Activated CD4-positive, alpha-beta T cell treated with anti-CD3 and anti-CD28 coated beads, Interleukin-2, amount 50 U/mL, for 4 hours (primary cell): ENCODE measurements at regions not wholly inside any gene's neighbourhood (a gene's known extent, or its start where the extent isn't known, plus 50 kb on each side); places are given as distances from the start of the nearest gene placed in this dataset.

Experiments
- DNase-seq, 2 experiments: peaks; one replicate each; pipeline ENCODE4 v3.0.0-alpha.2; 2020

DNA sequence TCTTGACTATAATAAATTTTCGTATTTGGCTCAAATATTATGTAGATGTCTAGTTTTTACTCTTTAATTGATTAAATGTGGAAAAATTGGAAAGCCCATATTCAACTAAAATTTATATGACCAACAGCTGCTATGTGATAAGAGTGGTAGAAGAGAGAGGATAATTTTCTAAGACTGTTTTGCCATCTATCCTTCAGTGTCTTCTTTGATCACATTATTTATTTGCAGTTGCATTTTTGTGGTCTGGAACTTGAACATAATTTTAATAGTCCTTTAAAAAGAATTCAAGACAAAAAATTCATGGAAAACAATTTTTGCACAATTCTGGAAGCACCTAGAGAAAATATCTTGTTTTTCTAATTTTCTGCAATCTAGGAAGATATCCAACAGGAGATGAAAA lies 213.3 kb upstream of the THBS1 start:
- DNase-seq, result no peak

DNA sequence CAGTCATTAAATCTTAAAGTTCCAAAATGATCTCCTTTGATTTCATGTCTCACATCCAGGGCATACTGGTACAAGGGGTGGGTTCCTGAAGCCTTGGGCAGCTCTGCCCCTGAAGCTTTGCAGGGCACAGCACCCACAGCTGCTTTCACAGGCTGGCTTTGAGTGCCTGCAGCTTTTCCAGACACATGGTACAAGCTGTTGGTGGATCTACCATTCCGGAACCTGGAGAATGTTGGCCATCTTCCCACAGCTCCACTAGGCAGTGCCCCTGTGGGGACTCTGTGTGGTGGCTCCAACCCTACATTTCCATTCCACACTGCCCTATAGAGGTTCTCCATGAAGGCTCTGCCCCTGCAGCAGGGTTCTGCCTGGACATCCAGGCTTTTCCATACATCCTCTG lies 211.1 kb upstream of the THBS1 start:
- DNase-seq, result no peak

DNA sequence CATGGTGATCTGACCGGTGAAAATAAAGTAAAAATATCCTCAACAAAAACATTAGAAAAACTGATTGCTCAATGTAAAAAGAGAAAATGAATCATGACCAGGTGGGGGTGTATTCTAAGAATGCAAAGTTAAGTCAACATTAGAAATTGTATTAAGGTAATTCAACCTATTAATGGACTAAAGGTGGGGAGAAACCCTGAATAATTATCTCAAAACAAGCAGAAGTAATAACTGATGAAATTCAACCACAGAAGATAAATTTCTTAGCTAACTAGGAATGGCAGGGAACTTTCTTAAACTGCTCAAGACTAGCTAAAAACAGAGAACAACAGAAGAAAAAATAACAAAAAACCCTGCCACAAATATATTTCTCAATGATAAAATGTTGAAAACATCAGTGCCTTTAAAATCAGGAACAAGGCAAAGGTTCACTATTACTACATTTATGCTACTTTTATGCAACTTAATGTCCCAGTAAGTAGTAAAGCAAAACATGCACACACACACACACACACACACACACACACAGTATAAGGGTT lies 204.4 kb upstream of the THBS1 start:
- no peak for DNase-seq

DNA sequence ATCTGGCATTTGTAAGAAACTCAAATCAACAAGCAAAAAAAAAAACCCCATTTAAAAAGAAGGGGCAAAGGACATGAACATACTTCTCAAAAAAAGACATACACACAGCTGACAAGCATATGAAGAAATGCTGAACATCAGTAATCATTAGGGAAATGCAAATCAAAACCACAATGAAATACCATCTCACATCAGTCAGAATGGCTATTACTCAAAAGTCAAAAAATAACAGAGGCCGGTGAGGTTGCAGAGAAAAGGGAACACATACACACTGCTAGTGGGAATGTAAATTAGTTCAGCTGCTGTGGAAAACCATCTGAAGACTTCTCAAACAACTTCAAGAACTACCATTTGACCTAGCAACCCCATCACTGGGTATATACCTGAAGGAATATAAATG lies 199.4 kb upstream of the THBS1 start:
- DNase-seq, result no peak

DNA sequence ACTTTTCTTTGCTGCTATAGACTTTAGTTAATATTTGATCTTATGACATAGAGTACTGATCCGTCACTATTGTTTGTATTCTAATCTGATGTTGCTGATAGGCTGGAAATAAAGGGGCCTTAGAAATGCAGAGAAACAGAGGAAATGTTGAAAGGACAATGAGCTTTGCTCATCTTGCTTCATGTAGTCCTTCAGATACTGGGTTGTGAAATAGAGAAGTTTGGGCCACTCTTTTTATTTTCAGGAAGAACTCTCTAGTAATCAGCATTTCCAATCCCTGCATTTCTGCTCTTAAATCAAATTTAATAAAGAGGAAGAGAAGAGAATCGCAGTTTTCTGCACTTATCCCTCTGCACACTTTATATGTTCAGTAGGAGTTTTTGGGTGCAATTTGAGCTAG lies 192.8 kb upstream of the THBS1 start:
- DNase-seq, result no peak

DNA sequence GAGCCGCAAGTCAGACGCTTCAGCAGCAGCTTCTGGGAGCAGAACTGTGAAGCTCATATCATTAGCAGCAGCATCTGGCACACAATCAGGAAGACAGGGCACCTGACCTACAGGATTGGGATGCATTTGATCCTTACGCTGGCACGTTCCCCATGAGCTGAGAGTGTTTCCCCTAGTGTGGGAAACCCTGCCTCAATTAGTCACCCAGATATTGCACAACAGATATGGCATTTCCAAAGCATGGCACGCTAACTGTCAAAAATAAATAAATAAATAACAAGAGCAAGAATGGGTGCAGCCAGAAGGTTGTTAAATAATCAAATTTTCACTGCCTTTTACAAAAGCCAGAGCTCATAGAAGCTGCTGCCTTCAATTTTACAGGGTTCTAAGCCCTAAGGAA lies 189.6 kb upstream of the THBS1 start:
- no peak for DNase-seq

DNA sequence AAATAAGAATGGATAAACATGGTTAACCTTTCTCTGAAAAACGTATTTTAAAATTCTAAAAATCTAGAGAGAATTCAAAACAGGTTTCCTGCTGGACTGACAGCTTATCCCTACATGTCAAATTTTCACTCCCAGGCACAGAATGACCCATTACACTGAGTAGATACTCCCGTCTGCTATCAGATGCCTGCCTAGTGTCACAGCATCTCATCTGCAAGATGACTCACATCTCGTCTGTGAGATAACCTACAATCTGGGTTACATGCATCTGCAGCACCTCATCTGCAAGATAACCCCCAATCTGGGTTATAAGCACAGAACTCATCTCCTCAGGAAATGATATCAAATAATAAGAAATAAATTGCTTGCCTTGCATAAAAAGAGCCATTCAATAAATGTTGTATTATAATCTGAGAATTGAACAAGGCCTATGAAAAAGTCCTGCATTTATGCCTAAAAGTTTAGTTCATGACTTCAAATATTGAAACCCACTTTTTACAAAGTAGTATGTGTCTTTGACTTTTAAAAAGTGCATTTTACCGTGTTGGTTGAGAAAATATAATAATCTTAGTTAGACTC lies 188.3 kb upstream of the THBS1 start:
- no peak for DNase-seq

DNA sequence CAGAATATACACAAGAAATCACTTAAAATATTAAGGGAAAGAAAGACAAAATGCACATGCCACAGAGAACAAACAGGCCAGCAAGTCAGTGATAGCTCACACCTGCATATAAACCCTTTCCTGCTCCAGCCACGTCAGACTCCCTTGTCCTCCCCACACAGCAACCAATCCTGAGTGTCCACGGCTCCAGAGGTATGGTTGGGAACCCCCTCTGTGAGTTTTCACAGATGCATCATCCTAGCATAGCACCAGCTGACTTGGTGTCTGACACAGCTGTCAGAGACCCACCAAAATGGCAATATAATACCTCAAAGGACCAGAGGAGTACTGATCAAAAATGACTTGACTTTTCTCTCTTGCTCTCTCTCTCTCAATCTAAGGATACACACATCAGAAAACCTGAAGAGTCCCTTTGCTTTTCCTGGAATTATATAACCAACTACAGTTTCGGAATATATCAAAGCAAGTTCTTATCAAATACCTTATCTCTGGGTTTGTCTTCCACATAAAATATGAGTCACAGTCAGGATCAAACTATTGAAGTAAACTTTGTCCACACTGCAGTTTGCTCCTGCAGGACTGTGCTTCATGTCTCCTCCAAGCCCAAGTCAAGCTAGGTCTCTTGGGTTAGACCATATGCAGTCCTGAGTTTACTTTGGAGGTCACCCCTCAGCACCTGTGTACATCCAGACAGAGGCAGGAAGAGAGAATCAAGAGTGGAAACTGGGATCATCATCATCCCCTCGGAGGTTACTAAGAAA lies 187.1 kb upstream of the THBS1 start:
- DNase-seq, result no peak

DNA sequence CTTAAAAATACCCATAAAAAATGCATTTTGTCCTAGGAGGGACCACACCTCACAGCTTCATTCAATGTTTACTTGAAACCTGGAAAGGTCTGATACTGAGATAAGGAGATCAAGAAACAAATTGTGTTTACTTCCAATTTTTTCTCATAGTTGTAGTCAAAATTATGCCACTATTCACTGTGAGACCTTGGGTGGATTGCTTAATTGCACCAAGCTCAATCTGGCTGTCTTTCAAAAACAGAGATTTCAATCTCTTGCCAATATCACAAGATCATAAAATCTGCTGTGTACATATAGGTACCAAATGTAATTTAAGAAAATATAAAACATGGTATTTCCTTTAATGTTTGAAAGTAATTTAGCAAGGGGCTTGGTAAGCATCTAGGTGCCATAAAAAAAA lies 186.4 kb upstream of the THBS1 start:
- no peak for DNase-seq

DNA sequence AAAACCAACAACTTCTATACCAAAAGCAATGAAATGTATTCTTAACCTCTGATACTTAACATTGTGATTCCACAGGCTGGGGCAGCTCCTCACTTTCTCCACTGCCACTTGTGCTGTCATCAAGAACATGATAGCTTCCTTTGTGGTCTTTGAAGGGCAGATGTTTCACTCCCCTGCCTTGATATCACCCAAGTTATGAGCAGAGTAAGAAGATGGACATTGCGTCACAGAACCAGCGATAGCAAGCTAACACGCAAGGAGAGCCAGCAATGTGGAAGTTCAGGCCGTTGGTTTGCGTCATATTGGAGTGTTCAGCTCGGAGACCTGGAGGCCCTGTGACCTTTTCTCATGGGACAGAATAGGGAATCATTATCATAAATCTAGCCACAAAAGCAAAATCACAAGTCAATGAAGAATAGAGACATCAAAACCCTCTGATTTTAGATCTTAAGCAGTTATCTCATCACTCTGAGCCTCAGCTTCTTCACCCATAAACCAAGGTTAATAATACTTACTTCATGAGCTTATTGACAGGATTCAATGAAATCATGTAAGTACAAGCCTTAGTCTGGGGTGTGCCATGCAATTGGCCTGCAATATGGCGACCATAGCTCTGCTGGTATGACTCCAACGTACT lies 183.8 kb upstream of the THBS1 start:
- DNase-seq, result no peak

DNA sequence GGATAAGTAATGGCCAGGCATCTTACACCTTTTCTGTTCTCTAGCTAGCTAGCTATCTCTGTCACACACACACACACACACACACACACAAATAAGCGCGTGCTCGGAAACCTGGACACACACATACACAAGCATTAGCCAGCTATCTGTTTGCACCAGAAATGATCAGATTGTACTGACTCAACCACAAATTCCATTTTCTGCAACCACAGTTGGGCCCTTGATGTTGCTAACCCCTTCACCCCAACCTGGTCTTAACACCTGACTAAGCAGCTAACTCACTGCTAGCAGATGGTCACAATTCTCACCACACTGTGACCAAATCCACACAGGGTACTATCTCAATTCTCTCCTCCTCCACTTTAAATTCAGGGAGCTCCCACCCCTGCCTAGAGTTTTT lies 183.0 kb upstream of the THBS1 start:
- no peak for DNase-seq

DNA sequence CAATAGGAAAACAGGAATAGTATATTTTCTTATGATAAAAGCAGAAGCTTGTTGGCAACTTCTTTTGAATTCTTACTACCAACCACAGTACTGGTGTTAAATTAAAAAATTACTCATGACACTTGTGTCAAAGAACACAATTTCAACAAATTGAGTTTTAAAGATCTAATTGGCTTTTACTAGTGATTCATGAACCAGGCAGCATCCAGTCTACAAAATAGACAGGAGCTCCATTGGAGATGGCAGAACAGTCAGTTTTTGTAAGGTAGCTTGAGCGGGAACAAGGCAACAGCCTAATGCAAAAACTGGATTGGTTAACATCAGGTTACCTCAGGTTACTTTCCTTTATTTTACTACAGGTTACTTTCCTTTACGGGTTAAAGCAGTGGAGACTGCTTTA lies 181.3 kb upstream of the THBS1 start:
- DNase-seq, result no peak

DNA sequence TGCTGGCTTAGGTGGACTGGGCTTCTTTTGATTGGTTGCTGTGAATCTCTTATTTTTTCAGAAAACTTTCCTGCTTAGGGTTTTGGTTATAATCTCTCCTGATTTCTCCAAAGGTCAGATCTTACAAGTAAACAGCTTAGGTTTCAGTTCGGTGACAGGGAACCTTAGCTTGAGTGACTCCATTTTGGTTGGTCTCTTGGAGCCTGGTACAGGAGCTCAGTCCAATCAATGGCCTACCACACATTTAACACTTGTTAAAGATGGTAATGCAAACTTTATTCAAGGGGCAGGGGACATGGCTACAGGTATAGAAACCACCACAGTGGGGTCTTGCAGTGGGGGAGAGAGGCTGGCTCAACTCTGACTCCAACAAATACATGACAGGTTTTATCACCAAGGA lies 180.9 kb upstream of the THBS1 start:
- DNase-seq, result no peak

DNA sequence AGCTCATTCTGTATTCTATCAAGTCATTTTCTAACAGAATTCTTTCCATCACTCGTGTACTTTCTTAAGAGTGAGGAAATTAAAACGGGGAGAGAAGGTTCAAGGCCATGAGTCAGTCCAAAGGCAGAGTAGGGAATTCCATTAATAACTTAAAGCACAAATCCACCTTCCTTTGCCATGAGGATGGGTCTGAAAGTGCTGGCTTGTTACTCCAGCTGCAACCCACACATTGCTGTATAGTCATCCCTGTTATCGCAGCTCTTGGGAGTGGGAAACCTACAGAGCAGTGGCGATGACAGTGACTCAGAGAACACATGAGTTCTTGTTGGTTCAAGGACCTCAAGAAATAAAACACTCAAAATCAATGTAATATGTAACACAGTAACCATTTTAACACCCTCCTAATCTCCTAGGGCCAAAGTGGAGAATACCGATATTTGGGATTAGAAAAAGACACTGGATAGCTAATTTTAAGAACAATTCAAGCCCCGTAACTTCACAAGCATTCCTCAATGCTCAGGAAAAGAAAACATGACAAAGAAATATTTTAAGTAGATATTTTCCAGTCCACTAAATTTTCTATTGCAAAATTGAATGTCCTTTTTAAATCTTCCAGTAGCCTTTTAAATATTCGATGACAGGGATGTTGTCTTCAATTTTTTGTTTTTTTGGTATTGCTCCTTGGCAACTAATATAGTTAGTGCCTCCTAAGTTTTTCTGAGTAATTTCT lies 179.9 kb upstream of the THBS1 start:
- DNase-seq, result no peak

DNA sequence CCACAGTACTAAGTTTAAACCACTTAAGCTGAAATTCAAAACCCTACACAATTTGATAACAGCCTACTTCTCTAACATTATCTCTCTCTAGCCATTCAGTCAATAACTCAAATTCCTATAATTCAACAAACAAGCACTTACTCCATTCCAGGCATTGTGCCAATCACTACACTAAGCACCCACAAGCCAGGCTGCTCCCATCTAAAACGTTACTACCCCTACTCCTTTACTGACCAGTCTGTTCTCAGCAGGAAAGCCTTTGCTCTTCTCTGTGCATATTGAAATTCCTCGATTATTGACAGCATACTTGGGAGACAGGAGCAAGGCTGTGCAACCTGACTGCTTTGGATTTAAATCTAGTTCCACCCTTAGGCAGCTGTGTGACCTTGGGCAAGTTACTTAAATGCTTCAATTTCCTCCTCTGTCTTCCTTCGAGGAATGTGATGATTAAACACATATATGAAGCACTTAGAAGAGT lies 177.2 kb upstream of the THBS1 start:
- DNase-seq, result no peak

DNA sequence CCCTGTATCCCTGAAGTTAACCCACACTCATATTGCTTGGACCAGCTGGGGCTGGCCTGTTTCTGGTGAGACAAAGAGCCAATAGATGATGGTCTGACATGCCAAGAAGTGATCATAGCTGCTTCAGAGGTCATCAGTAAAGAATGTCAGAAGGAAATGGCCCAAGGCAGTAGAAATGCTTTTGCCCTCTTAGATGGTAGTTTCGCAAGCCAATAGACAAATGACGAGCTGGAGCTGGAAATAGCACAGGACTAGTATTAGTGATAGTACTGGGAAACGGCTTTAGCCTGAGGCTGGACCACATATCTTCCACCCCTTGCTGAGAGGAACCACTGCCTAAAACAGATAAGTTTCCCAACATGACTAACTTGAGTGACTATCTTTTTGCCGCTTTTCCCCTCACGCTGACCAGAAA lies 176.1 kb upstream of the THBS1 start:
- DNase-seq, result no peak

DNA sequence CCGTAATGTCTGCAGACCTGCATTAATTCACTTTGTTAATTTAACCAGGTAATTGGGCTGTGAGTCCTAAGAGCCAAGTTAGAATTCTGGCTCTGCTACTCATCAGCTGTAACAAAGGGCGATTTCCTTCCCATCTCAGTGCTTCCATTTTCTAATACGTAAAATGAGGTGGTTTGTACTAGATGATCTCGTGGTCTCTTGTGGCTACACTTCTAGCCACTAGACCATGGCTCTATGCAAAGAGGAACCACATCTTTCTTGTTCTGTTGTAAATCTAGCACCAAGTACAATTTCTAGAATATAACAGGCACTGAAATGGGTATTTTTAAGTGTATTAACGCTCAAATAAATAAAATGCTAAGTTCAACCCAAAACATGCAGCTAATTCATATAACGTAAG lies 174.4 kb upstream of the THBS1 start:
- DNase-seq, result no peak

DNA sequence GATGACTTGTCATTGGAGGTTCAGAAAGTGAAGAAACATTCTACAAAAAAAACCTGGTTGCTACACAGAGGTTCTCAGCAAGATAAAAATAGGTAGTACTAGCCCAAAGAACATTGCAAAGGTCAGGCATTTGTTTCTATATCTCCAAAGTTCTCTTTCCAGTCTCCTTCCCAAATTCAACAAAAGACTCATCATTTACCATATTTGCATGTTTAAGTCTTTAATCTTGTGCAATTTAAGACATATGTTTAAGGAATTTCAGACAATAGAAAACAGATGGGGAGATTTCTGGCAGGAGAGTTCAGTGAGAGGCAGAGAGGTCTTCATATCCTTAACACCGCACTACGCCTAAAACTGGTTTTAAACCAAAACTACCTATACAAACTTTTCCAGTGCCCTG lies 173.8 kb upstream of the THBS1 start:
- DNase-seq, result no peak

DNA sequence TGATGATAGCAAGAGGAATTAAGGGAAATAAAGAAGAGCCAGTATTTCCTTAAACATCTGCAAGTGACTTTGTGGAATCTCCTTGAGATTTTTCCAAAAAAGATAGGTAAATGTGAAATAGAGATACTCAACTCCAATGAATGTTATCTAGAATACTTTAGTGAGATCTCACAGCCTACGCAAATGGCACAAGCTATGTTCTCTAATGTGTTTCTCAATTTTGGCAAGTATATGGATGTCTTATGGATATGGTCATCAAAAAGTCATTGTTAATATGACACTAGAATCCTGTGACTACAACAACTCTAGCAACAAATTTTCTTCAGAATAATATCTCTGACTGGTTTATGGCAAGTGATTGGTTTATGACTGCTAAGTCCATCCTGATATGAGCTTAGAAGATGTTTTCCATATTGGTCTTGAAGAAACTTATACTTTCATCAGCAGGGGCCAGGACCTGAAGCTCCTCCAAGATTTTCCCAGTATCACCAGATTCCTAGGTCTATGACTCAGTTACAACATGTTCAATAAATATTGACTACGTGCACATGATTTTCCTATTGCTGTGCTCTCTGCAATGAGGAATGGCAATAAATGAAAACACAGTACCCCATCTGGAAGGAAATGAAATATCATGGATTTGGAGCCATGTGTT lies 170.9 kb upstream of the THBS1 start:
- DNase-seq, result no peak

DNA sequence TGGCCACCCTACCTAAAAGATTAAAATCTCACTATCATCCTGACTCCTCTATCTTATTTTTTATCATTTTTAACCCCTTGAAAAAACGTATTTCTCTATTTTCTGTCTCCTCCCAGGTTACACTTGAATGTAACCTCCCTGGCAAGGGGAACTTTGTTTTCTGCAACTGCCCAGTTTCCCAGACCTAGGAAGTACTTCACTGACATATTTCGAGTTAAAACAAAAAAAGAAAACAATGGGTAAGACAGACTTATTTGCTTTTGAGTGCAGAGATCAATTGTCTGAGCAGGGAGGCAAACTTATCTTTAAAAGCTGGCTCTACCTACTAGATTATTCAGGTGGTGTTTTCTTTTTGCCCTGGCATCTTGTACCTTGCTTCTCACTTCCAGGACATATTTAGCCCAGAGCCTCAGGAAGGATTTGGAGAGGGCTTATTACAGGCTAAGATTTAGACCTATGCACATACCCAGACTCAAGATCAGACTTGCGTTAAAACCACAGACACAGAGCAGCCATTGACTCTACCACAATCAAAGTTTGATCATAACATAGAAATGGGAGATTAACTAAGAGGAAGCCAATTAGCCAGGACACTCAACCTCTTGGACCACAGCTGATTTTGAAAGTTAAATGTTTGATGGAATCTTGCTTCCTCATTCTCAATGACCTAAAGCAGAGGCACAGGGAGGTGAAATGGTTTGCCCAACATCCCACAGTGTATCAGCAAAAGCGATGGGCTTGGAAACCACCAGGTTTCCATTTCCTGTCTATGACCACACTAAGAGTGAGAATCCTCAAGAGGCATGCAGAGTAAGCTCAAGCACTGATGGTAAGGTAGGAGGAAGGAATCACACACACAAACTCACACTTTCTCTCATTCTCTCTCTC lies 169.5 kb upstream of the THBS1 start:
- DNase-seq, result no peak

DNA sequence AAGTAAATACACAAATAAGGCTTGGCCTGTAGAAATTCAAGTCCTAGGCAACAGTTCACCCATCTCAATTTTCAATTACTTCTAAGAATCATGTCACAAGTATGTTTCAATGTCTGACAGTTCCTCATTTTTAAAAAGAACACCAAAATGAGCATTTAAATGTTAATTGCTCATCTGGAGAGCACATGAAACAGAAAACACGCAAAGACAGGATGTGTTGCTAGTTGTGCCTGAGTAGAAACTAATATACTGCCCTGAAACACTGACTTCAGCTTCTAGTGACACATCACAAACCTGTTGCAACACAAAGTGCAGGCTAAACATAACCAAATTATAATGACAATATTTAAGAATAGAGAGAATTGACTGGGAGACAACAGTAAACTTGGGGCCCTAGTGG lies 167.3 kb upstream of the THBS1 start:
- DNase-seq, result no peak

DNA sequence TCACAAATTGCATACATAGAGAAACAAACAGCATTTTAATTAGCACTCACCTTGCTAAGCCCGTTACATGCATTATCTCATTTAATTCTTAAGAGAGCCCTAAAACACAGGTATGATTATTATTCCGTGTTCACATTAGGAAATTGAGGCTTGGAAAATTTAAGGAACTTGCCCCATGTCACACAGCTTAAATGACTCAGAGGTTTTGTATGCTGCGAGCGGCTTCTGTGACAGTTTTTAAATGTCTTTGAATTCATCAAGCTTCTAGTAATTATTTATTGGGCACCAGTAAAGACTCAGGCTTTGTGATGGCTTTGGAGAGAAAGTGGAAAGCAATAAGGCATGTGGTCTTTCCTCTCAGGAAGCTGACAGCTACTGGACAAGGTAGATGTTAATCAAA lies 166.7 kb upstream of the THBS1 start:
- DNase-seq, result no peak
